HG02943 (cell line): ENCODE measurements at regions not wholly inside any gene's neighbourhood (a gene's known extent, or its start where the extent isn't known, plus 50 kb on each side); places are given as distances from the start of the nearest gene placed in this dataset.

Experiments used
- ATAC-seq: cut with Tn5 transposase; IDR thresholded peaks from one replicate; pipeline ENCODE4 v1.9.1; 2021; ENCODE audit warnings: mild to moderate bottlenecking, low read depth, moderate library complexity; ENCODE audit not compliant: unreplicated experiment

GRCh38 chr11:95495706-95496105 is 264.7 kb upstream of the SESN3 start:
- no peak for ATAC-seq

GRCh38 chr11:95494856-95495255 is 263.9 kb upstream of the SESN3 start:
- ATAC-seq = no peak

- no peak for ATAC-seq
These were observed 263.2 kb upstream of the SESN3 start for GRCh38 chr11:95494167-95494566.

DNA sequence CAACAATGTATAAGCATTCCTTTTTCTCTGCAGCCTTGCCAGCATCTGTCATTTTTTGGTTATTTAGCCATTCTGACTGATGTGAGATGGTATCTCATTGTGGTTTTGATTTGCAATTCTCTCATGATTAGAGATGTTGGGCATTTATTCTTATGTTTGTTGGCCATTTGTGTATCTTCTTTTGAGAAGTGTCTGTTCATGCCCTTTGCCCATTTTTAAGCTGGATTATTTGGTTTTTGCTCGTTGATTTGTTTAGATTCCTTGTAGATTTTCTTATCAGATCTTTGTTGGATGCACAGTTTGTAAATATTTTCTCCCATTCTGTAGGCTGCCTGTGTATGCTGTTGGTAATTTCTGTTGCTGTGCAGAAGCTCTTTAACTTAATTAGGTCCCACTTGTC is 259.6 kb upstream of the SESN3 start:
- ATAC-seq = no peak

DNA sequence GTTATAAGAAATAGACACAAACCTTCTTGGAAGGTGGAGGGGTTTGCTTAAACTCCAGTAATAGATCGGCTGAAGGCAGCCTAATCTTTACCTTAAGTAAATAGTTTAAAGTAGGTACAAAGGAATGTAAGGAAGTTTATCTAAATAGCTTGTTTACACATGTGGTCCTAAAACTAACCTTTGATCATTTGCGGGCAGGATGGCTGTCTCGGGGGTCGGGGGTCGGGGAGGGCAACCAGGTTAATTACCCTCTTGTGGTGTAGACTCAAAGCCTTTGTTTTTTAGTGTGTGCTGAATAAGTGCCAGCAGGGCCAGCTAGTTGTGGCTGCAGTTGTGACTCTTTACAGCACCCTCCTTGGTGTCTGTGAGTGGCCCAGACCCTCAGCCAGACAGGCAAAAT is 256.9 kb upstream of the SESN3 start:
- no peak for ATAC-seq

- ATAC-seq = peak; percentile 98
These were observed 256.4 kb upstream of the SESN3 start for GRCh38 chr11:95487391-95487790.

- ATAC-seq = no peak
These were observed 256.0 kb upstream of the SESN3 start for GRCh38 chr11:95486979-95487378.

DNA sequence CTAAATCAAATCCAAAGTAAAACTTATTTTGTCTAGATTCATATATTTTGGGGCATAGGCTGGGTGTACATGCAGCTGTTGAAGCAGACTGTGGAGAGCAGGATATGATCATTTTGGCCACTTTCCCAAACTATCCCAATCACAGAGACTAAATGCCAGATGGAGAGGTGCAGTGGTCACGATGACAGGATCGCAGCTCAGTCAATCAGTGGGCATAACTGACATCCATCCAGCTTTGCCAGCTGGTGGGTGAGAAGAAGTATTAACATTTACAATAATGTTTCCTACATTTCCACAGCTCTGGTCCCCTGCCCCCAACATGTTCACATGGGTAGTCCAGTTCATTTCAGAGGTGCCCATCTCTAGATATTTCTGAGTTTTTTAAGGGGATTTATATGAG is 255.5 kb upstream of the SESN3 start:
- no peak for ATAC-seq

- ATAC-seq = no peak
These were observed 254.3 kb upstream of the SESN3 start for GRCh38 chr11:95485115-95485900.

GRCh38 chr11:95483339-95483738 is 252.3 kb upstream of the SESN3 start:
- ATAC-seq = no peak

- ATAC-seq = no peak
These were observed 247.0 kb upstream of the SESN3 start for GRCh38 chr11:95478003-95478402.

GRCh38 chr11:95469258-95469657 is 238.3 kb upstream of the SESN3 start:
- ATAC-seq = no peak

GRCh38 chr11:95466416-95466815 is 235.4 kb upstream of the SESN3 start:
- ATAC-seq = no peak

GRCh38 chr11:95465887-95466286 is 234.9 kb upstream of the SESN3 start:
- ATAC-seq = no peak

DNA sequence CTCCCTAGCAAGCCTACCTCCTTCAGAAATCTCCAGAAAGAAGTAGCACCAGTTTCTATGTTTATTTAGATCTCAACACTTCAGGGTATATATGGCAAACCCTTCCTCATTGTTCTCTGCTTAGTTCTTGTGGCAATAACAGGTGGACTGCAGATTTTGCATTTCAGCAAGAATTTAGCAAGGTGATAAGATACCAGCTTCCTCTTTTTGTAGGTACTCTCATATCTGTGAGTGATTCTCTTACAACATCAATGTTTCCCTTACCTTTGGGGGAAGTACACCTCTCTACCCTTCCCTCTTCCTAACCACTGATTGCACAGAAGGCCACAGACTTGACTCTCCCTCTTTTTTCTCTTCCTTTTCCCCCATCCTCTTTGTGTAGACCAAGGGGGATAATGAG is 230.9 kb upstream of the SESN3 start:
- no peak for ATAC-seq

- ATAC-seq = no peak
These were observed 230.3 kb upstream of the SESN3 start for GRCh38 chr11:95461348-95461747.

DNA sequence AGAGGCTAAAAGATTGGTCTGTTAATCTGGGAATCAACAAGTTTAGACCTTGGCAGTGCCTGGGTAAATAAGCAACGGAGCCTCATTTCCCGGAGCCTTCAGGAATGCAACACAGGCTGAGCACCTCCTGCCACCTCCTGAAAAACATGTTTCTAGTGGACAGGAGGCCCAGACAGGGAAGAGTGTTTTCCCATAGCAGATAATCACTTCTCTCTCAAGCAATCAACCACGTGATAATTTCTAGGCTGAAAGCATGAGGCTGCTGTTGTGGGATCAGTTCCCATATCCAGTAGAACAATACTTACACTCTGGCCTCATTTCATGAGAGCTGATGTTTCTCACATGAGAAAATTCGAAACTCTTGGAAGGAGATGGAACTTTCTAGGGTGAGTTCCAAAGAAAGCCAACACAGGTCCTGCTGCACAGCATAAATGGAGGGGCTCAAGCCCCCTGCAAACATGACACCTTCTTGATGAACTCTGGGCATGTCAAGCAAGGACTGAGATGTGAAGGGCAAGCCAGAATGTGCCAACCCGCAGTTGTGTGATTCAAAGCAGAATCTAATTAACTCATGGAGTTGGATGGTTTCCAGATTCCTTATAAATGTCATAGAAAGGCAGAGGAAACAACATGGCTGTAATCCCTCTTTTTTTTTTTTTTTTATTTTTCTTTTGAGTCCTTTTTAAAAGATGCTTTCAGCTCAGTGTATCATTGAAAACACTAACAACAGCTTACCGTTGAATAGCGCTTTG is 228.5 kb upstream of the SESN3 start:
- no peak for ATAC-seq

DNA sequence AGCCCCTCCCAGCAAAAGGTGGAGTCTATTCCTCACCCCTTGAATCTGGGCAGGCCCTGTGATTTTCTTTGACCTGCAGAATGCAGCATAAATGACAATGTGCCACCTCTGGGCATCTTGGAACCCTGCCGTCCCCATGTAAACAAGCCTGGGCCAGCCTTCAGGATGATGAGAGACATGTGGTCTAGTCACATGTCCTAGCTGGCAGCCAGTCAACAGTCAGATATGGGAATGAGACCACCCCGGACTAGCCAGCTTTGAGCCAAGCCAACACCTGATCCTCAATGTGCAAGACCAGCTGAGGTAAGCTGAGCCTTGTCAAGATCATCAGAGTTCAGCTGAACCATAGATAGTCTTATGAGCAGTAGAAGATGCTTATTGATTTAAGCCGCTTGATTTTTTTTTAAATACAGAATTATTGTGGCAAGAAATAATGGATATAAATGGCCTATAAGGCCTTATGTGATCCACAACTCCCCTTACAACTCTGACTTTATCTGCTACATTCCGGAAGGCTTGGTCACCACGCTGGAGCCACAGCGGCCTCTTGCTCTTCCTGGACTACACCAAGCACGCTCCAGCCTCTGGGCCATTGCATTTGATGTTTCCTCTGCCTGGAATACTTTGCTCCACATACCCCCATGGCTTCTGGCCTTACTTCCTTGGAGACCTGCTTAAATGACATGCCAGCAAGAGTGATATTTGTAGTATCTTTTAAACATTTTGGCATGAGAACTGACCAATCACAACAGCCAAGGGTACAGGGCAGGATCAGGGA is 225.9 kb upstream of the SESN3 start:
- ATAC-seq = no peak

GRCh38 chr11:95455228-95455970 is 224.4 kb upstream of the SESN3 start:
- no peak for ATAC-seq

DNA sequence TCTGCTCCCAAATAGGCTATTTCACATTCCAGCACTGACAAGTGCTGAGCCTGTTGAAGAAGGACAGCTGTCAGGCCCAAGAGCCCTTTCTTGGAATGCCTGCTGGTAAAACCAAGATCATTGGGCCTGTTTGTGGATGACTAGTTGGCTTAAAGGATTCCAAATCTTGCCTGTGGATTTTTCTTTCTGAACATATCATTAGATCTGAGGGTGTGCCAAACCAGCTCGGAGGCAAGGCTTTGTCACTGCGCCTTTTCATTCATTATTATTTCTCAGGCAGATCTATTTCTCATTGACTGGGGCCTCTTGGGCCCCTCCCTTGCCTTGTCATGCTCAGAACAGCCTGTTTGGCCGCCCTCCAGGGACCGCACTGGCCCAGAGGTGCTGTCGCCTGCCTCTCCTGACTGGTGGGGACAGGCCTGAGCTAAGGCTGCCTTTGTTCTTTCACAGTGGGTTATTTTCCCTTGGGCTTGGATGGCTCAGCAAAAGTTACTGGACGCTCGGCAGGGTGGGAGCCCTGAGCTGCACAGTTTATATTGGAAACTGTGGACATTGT is 222.7 kb upstream of the SESN3 start:
- no peak for ATAC-seq
